ENCODE measurements at regions not wholly inside any gene's neighbourhood (a gene's known extent, or its start where the extent isn't known, plus 50 kb on each side); places are given as distances from the start of the nearest gene placed in this dataset.

- no peak for TF ChIP-seq CTCF (conservative IDR thresholded peaks at IDR 0.05)
- no peak for TF ChIP-seq EZH2 (IDR thresholded peaks at IDR 0.05; ENCODE audit: low read depth)
These were observed 109.3 kb upstream of the ANK3 start for GRCh38 chr10:60498985-60499384.

Data from PC-9 (cell line).